Calu3 (cell line): ENCODE measurements at regions not wholly inside any gene's neighbourhood (a gene's known extent, or its start where the extent isn't known, plus 50 kb on each side); places are given as distances from the start of the nearest gene placed in this dataset.

ENCODE experiments used
- BruUV-seq: library from RNA; stranded (reverse); fragments of 400-500 nt; replicated peaks from 2 replicates; lab custom pipeline; 2021; lab: Mats Ljungman, UMichigan
- CTCF ChIA-PET: fragments of 300-600 bp; sonication (Branson Sonifier 250); formaldehyde crosslinking; loops from one replicate; lab custom pipeline; 2022; ENCODE audit warnings: antibody characterized with exemption; lab: Charles Lee
- DNase-seq: peaks from one replicate; pipeline ENCODE4 v3.0.0; 2022
- H3K27ac Mint-ChIP-seq: one replicate; pipeline ENCODE4 v1.8.0; 2022; ENCODE audit warnings: mixed read lengths; ENCODE audit not compliant: unreplicated experiment
- H3K27me3 Mint-ChIP-seq: one replicate; pipeline ENCODE4 v1.8.0; 2022; ENCODE audit warnings: mixed read lengths; ENCODE audit not compliant: unreplicated experiment
- H3K36me3 Mint-ChIP-seq: one replicate; pipeline ENCODE4 v1.8.0; 2022; ENCODE audit warnings: mild to moderate bottlenecking, moderate library complexity, mixed read lengths; ENCODE audit not compliant: insufficient read depth, unreplicated experiment
- H3K4me1 Mint-ChIP-seq: one replicate; pipeline ENCODE4 v1.8.0; 2022; ENCODE audit warnings: mild to moderate bottlenecking, low read depth, mixed read lengths; ENCODE audit not compliant: unreplicated experiment
- H3K4me3 Mint-ChIP-seq: one replicate; pipeline ENCODE4 v1.8.0; 2022; ENCODE audit warnings: mild to moderate bottlenecking, low read depth, moderate library complexity, mixed read lengths; ENCODE audit not compliant: unreplicated experiment
- H3K9me3 Mint-ChIP-seq: one replicate; pipeline ENCODE4 v1.8.0; 2022; ENCODE audit warnings: low read depth, mixed read lengths; ENCODE audit not compliant: unreplicated experiment
- intact Hi-C: fragments of 100-400 bp; cut with micrococcal nuclease; formaldehyde crosslinking; loops from one replicate; pipeline ENCODE4 v1.10.0; 2022; ENCODE audit not compliant: unreplicated experiment
- TF ChIP-seq, protein P1 (sequence below): fragments of 200-600 bp; IDR thresholded peaks from one replicate; pipeline ENCODE4 v1.8.0; 2022; ENCODE audit warnings: antibody characterized with exemption; ENCODE audit not compliant: unreplicated experiment

DNA sequence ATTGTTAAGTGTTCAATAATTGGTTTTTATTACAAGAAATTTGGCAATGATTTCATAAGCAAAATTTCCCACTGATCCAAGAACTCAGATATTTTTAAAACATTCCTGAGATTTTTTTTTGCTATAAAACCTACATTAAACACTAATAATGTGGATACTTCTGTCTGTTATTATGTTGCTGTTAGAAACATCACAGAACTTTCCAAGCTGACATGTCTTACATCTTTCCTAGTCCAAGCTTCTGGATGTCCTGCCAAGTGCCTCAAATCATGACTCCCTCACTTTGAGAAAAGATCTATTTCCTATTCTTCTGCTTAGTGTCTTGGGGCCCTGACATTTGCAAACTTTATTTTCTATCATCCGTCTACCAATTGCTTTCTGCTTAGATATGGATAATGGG is 110.8 kb downstream of the RFPL4B start:
- DNase-seq: no peak
- intact Hi-C loops: no loop called here
- no peak overlapping the region for H3K27ac Mint-ChIP-seq
- H3K27me3 Mint-ChIP-seq: no peaks in the 10 kb centered on the region
- peaks cover 3% of the 10 kb centered on the region for H3K9me3 Mint-ChIP-seq
- H3K36me3 Mint-ChIP-seq: no peaks in the 10 kb centered on the region
- TF ChIP-seq, protein P1, sequence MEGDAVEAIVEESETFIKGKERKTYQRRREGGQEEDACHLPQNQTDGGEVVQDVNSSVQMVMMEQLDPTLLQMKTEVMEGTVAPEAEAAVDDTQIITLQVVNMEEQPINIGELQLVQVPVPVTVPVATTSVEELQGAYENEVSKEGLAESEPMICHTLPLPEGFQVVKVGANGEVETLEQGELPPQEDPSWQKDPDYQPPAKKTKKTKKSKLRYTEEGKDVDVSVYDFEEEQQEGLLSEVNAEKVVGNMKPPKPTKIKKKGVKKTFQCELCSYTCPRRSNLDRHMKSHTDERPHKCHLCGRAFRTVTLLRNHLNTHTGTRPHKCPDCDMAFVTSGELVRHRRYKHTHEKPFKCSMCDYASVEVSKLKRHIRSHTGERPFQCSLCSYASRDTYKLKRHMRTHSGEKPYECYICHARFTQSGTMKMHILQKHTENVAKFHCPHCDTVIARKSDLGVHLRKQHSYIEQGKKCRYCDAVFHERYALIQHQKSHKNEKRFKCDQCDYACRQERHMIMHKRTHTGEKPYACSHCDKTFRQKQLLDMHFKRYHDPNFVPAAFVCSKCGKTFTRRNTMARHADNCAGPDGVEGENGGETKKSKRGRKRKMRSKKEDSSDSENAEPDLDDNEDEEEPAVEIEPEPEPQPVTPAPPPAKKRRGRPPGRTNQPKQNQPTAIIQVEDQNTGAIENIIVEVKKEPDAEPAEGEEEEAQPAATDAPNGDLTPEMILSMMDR: no peak
- no peaks in the 10 kb centered on the region for H3K4me1 Mint-ChIP-seq
- H3K4me3 Mint-ChIP-seq: no peak overlapping the region
- CTCF ChIA-PET: no interaction called here
- BruUV-seq: no TSS peak

- no peak overlapping the region for H3K4me3 Mint-ChIP-seq
- no peak for DNase-seq
- intact Hi-C loops: no loop called here
- BruUV-seq: no TSS peak
- peaks cover 3% of the 10 kb centered on the region for H3K9me3 Mint-ChIP-seq
- H3K27ac Mint-ChIP-seq: no peak overlapping the region
- TF ChIP-seq, protein P1: no peak
- H3K27me3 Mint-ChIP-seq: no peaks in the 10 kb centered on the region
- no peaks in the 10 kb centered on the region for H3K36me3 Mint-ChIP-seq
- CTCF ChIA-PET: no interaction called here
- no peaks in the 10 kb centered on the region for H3K4me1 Mint-ChIP-seq
Observed at GRCh38 chr6:112459758-112460304, 112.7 kb downstream of the RFPL4B start.

- Mint-ChIP-seq H3K4me1 (peaks cover 18% of the 10 kb centered on the region), H3K27me3 (no peaks in the 10 kb centered on the region), H3K4me3 (no peak overlapping the region), H3K9me3 (no peaks in the 10 kb centered on the region), H3K27ac (no peak overlapping the region), H3K36me3 (no peaks in the 10 kb centered on the region)
- CTCF ChIA-PET: no interaction called here
- no TSS peak for BruUV-seq
- no peak for DNase-seq
- intact Hi-C loops: no loop called here
- TF ChIP-seq, protein P1: no peak
Observed at GRCh38 chr6:112464901-112465665, 118.0 kb downstream of the RFPL4B start.

DNA sequence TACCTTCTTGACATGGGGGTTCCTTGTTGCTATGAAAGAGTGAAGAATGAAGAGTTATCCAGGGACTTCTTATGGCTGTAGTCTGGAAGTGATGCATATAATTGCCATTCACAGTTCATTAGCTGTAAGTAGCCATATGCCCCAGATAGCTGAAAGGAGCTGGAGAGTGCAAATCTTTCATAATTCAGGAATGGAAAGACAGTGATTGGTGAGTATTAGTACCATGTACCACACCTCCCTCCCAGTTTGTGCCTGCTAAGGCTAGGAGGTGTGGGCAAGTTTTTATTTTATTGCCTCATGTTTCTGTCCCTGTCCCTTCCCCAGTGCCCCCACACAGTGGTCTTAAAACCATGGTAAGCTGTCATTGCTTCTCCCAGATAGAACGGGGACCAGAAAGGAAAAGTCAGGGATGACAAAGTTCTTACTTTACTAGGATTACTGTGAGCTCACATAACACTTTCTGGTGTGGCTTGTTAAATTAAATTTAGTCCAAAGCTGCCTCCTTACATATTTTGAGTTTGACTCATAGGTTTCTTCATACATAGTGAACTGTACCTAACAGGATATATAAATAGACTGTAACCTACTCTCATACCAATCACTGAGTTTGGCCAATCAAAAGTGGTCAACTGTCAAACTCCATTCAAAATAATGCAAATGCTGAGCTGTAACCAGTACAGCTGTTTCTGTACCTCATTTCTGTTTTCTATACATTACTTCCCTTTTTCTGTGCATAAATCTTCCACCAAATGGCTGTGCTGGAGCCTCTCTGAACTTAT is 119.4 kb downstream of the RFPL4B start:
- TF ChIP-seq, protein P1: no peak
- no TSS peak for BruUV-seq
- CTCF ChIA-PET: interaction anchor here (0.7 to 0.9 kb wide), 2 partner anchors 14 to 182 kb away, joined by 3 read pairs; no protein-coding TSS in a partner anchor
- Mint-ChIP-seq H3K4me1 (peaks cover 18% of the 10 kb centered on the region), H3K4me3 (no peak overlapping the region), H3K36me3 (no peaks in the 10 kb centered on the region), H3K27ac (no peak overlapping the region), H3K27me3 (no peaks in the 10 kb centered on the region), H3K9me3 (no peaks in the 10 kb centered on the region)
- DNase-seq: no peak
- intact Hi-C loops: no loop called here
